HCT116 (cell line): ENCODE measurements at regions not wholly inside any gene's neighbourhood (a gene's known extent, or its start where the extent isn't known, plus 50 kb on each side); places are given as distances from the start of the nearest gene placed in this dataset.

Source experiments
- ATAC-seq: fragments of 200-7000 bp; cut with Tn5 transposase; 2 replicates; pipeline ENCODE4 v1.9.1; 2020; ENCODE audit warnings: mild to moderate bottlenecking, moderate library complexity
- BruUV-seq: library from RNA; stranded (reverse); fragments of 400-500 nt; replicated peaks from 2 replicates; lab custom pipeline; 2021; lab: Mats Ljungman, UMichigan
- CTCF ChIA-PET: fragments of 300-600 bp; sonication (Branson Sonifier 250); formaldehyde crosslinking; loops from one replicate; lab custom pipeline; 2021; ENCODE audit warnings: antibody characterized with exemption; lab: Charles Lee
- POLR2A ChIA-PET: fragments of 300-600, 350-600 bp; sonication (Branson Sonifier 250); formaldehyde crosslinking; loops from one replicate; lab custom pipeline; 2021; ENCODE audit warnings: antibody characterized with exemption; lab: Charles Lee
- RAD21 ChIA-PET, 2 experiments: fragments of 300-600 bp; sonication (Branson Sonifier 250); formaldehyde crosslinking; loops; one replicate each; lab custom pipeline; 2023; ENCODE audit warnings: low total read pairs in 2 of 2; ENCODE audit not compliant: uncharacterized antibody in 2 of 2, unreplicated experiment in 2 of 2, low non-redundant PET in 1 of 2; lab: Charles Lee
- DNase-seq: peaks from one replicate; pipeline ENCODE4 v3.0.0-alpha.2; 2010; ENCODE audit warnings: low read depth, low spot score
- H2AFZ ChIP-seq: fragments of 200-600 bp; shearing (Covaris generic), sonication (generic); 2 replicates; pipeline ENCODE4 v1.6.1; 2017; ENCODE audit warnings: low read depth, mixed run types, mixed read lengths, antibody characterized with exemption, low read length; ENCODE audit not compliant: poor library complexity, severe bottlenecking
- H3K27ac ChIP-seq: 2 replicates; pipeline ENCODE4 v1.5.1; 2012; ENCODE audit warnings: low read depth, low read length
- H3K27me3 ChIP-seq: fragments of 200-600 bp; sonication (generic); 2 replicates; pipeline ENCODE4 v1.6.1; 2016; ENCODE audit warnings: mixed run types, low read length, mixed read lengths; ENCODE audit not compliant: insufficient read depth
- H3K36me3 ChIP-seq, 2 experiments: fragments of 200-500 bp in 1 of 2; fragments of 200-600 bp in 1 of 2; sonication (Bioruptor generic) in 1 of 2; sonication (generic) in 1 of 2; 2 replicates each; pipeline versions ENCODE4 v1.5.1 to v1.6.1; 2014 to 2016; ENCODE audit warnings: low read length in 2 of 2, inconsistent platforms in 1 of 2, mixed read lengths in 1 of 2, mixed run types in 1 of 2; ENCODE audit not compliant: insufficient read depth in 2 of 2, control insufficient read depth in 1 of 2
- H3K4me1 ChIP-seq, 2 experiments: fragments of 200-600 bp in 1 of 2; sonication (generic) in 1 of 2; 2 replicates each; pipeline versions ENCODE4 v1.5.1 to v1.6.1; 2012 to 2017; ENCODE audit warnings: low read length in 2 of 2, inconsistent platforms in 1 of 2, mild to moderate bottlenecking in 1 of 2, mixed read lengths in 1 of 2, mixed run types in 1 of 2, moderate library complexity in 1 of 2; ENCODE audit not compliant: insufficient read depth in 2 of 2, control insufficient read depth in 1 of 2
- H3K4me2 ChIP-seq: fragments of 200-600 bp; sonication (generic); 2 replicates; pipeline ENCODE4 v1.6.1; 2017; ENCODE audit warnings: mixed run types, low read length, mixed read lengths
- H3K4me3 ChIP-seq, 2 experiments: fragments of 200-600 bp in 1 of 2; sonication (generic) in 1 of 2; replicated peaks in 1 of 2; 2 replicates each; pipeline ENCODE4 v1.5.1; 2011 to 2016; ENCODE audit warnings: low read length in 2 of 2, control low read depth in 1 of 2, low read depth in 1 of 2, mild to moderate bottlenecking in 1 of 2, mixed read lengths in 1 of 2, mixed run types in 1 of 2
- H3K79me2 ChIP-seq: fragments of 200-600 bp; sonication (generic); 2 replicates; pipeline ENCODE4 v1.6.1; 2017; ENCODE audit warnings: mild to moderate bottlenecking, mixed run types, low read length, moderate library complexity, mixed read lengths; ENCODE audit not compliant: insufficient read depth
- H3K9ac ChIP-seq: fragments of 200-600 bp; sonication (generic); 2 replicates; pipeline ENCODE4 v1.6.1; 2016; ENCODE audit warnings: low read length, mixed read lengths
- H3K9me2 ChIP-seq: fragments of 200-600 bp; sonication (generic), shearing (Covaris generic); 2 replicates; pipeline ENCODE4 v1.6.1; 2017; ENCODE audit warnings: mixed run types, mild to moderate bottlenecking, moderate library complexity; ENCODE audit not compliant: insufficient read depth
- H3K9me3 ChIP-seq, 2 experiments: fragments of 200-500 bp in 1 of 2; fragments of 200-600 bp in 1 of 2; sonication (Bioruptor generic) in 1 of 2; sonication (generic) in 1 of 2; 2 replicates each; pipeline ENCODE4 v1.6.1; 2014 to 2017; ENCODE audit warnings: low read length in 2 of 2, mixed read lengths in 2 of 2, inconsistent platforms in 1 of 2, low read depth in 1 of 2, mild to moderate bottlenecking in 1 of 2, mixed run types in 1 of 2, moderate library complexity in 1 of 2; ENCODE audit not compliant: control insufficient read depth in 1 of 2, insufficient read depth in 1 of 2
- H4K20me1 ChIP-seq: fragments of 200-600 bp; sonication (generic), shearing (Covaris generic); 2 replicates; pipeline ENCODE4 v1.6.1; 2017; ENCODE audit warnings: mixed run types, mild to moderate bottlenecking, moderate library complexity; ENCODE audit not compliant: insufficient read depth
- CEBPB ChIP-seq: IDR thresholded peaks from 2 replicates; pipeline ENCODE4 v1.6.1; 2012; ENCODE audit warnings: low read depth
- EZH2phosphoT487 ChIP-seq: fragments of 200-600 bp; IDR thresholded peaks from 2 replicates; pipeline ENCODE4 v1.6.1; 2018; ENCODE audit warnings: antibody characterized with exemption, borderline replicate concordance
- JUND ChIP-seq: IDR thresholded peaks from 2 replicates; pipeline ENCODE4 v1.6.1; 2012
- MAX ChIP-seq: IDR thresholded peaks from 2 replicates; pipeline ENCODE4 v1.6.1; 2012
- POLR2A ChIP-seq: IDR thresholded peaks from 2 replicates; pipeline ENCODE4 v1.7.0; 2011; ENCODE audit warnings: borderline replicate concordance; ENCODE audit not compliant: insufficient read depth, insufficient read length; ENCODE audit errors: extremely low read depth
- REST ChIP-seq: IDR thresholded peaks from 2 replicates; pipeline ENCODE4 v1.6.1; 2012; ENCODE audit warnings: low read depth
- SIN3A ChIP-seq: IDR thresholded peaks from 2 replicates; pipeline ENCODE4 v1.6.1; 2012; ENCODE audit warnings: low read depth
- SRF ChIP-seq: IDR thresholded peaks from 2 replicates; pipeline ENCODE4 v1.6.1; 2012; ENCODE audit warnings: low read depth
- TCF7L2 ChIP-seq: IDR thresholded peaks from 2 replicates; pipeline ENCODE4 v1.7.0; 2011; ENCODE audit warnings: borderline replicate concordance, inconsistent platforms; ENCODE audit not compliant: insufficient read depth, insufficient read length; ENCODE audit errors: extremely low read depth
- ZBTB33 ChIP-seq: IDR thresholded peaks from 2 replicates; pipeline ENCODE4 v1.6.1; 2011; ENCODE audit warnings: mild to moderate bottlenecking, low read length, moderate library complexity; ENCODE audit not compliant: insufficient replicate concordance; ENCODE audit errors: extremely low read depth
- ZFX ChIP-seq: fragments of 450-650 bp; IDR thresholded peaks from 2 replicates; pipeline ENCODE4 v1.6.1; 2017
- ZNF274 ChIP-seq: fragments of 200-500 bp; sonication (Bioruptor generic); IDR thresholded peaks from 2 replicates; pipeline ENCODE4 v1.6.1; 2014; ENCODE audit warnings: mild to moderate bottlenecking, low read depth, low read length, inconsistent platforms
- intact Hi-C: fragments of 100-400 bp; cut with micrococcal nuclease; formaldehyde crosslinking; loops from 2 replicates; pipeline ENCODE4 v1.10.0; 2022
- TF ChIP-seq, protein P1 (sequence below), 3 experiments: fragments of 200-600 bp in 1 of 3; sonication (generic) in 1 of 3; IDR thresholded peaks in 2 of 3; conservative IDR thresholded peaks in 1 of 3; 2 replicates each; pipeline ENCODE4 v1.5.1; 2012 to 2017; ENCODE audit warnings: low read depth in 2 of 3, low read length in 2 of 3, antibody characterized with exemption in 1 of 3, borderline replicate concordance in 1 of 3, control low read depth in 1 of 3, mild to moderate bottlenecking in 1 of 3, mixed read lengths in 1 of 3, mixed run types in 1 of 3, moderate library complexity in 1 of 3; ENCODE audit not compliant: insufficient read depth in 1 of 3
- TF ChIP-seq, protein P2 (sequence below): IDR thresholded peaks from 2 replicates; pipeline ENCODE4 v1.6.1; 2012

- no peak for TF ChIP-seq ZBTB33
- TF ChIP-seq ZFX = no peak
- no peak for TF ChIP-seq MAX
- no peak for TF ChIP-seq SIN3A
- no peak for TF ChIP-seq SRF
- no peak for TF ChIP-seq TCF7L2
Measured at GRCh38 chr5:30447431-30447830, 746.1 kb upstream of the CDH6 start (continued).

DNA sequence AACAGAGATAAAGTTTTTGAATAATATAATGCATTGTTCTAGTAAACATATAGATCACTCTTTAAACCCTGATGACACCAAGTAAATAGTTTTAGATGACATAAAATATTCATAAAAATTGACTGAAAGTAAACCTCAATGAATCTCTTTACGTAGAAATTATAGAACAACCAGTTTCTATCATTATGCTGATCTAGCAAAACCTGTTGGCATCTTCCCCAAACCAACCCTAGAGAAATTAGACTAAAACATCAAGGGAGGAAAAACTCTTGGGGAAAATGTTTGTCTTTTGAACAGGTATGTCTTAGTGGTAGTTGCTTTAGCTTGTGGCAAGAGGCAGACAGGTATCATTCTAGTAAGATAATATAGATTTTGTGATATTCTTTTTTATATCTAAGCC, 747.0 kb upstream of the CDH6 start:
- H3K9me3 ChIP-seq = peaks cover 13 to 33% of the 10 kb centered on the region in 2 experiments; a peak in 2 of 4 replicates
- POLR2A ChIA-PET = no interaction called here
- no peak overlapping the region for H3K9ac ChIP-seq
- no peaks in the 10 kb centered on the region for H3K79me2 ChIP-seq
- H3K4me2 ChIP-seq = no peak overlapping the region
- H2AFZ ChIP-seq = no peak overlapping the region
- no peak overlapping the region for H3K4me3 ChIP-seq
- no peak overlapping the region for H3K27ac ChIP-seq
- no peaks in the 10 kb centered on the region for H4K20me1 ChIP-seq
- no TSS peak for BruUV-seq
- H3K4me1 ChIP-seq = no peaks in the 10 kb centered on the region
- DNase-seq (no peak), ATAC-seq (no peak)
- H3K36me3 ChIP-seq = no peaks in the 10 kb centered on the region
- H3K27me3 ChIP-seq = no peaks in the 10 kb centered on the region
- no peaks in the 10 kb centered on the region for H3K9me2 ChIP-seq
- intact Hi-C loops = no loop called here
- CTCF ChIA-PET = no interaction called here
- TF ChIP-seq CEBPB = no peak
- TF ChIP-seq, protein P1, sequence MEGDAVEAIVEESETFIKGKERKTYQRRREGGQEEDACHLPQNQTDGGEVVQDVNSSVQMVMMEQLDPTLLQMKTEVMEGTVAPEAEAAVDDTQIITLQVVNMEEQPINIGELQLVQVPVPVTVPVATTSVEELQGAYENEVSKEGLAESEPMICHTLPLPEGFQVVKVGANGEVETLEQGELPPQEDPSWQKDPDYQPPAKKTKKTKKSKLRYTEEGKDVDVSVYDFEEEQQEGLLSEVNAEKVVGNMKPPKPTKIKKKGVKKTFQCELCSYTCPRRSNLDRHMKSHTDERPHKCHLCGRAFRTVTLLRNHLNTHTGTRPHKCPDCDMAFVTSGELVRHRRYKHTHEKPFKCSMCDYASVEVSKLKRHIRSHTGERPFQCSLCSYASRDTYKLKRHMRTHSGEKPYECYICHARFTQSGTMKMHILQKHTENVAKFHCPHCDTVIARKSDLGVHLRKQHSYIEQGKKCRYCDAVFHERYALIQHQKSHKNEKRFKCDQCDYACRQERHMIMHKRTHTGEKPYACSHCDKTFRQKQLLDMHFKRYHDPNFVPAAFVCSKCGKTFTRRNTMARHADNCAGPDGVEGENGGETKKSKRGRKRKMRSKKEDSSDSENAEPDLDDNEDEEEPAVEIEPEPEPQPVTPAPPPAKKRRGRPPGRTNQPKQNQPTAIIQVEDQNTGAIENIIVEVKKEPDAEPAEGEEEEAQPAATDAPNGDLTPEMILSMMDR (IDR thresholded peaks at IDR 0.05 in 2 of 3, conservative IDR thresholded peaks at IDR 0.05 in 1 of 3; ENCODE audit: borderline replicate concordance in 1 of 3, insufficient read depth in 1 of 3, low read depth in 2 of 3, low read length in 2 of 3) = no peak
- TF ChIP-seq REST = no peak
- no peak for TF ChIP-seq ZNF274
- no peak for TF ChIP-seq ZFX
- no peak for TF ChIP-seq JUND
- no peak for TF ChIP-seq POLR2A
- TF ChIP-seq, protein P2, sequence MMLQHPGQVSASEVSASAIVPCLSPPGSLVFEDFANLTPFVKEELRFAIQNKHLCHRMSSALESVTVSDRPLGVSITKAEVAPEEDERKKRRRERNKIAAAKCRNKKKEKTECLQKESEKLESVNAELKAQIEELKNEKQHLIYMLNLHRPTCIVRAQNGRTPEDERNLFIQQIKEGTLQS = no peak
- TF ChIP-seq MAX = no peak
- no peak for TF ChIP-seq EZH2phosphoT487
- RAD21 ChIA-PET = no interaction called here
